GM12878 (cell line): ENCODE measurements at regions not wholly inside any gene's neighbourhood (a gene's known extent, or its start where the extent isn't known, plus 50 kb on each side); places are given as distances from the start of the nearest gene placed in this dataset.

Source experiments
- MYC ChIP-seq: IDR thresholded peaks from 2 replicates; pipeline ENCODE4 v1.6.1; 2011; ENCODE audit warnings: mild to moderate bottlenecking, low read length, moderate library complexity, inconsistent platforms; ENCODE audit not compliant: insufficient read depth, insufficient replicate concordance, insufficient read length, severe bottlenecking
- POLR2A ChIP-seq: IDR thresholded peaks from 2 replicates; pipeline ENCODE4 v1.6.1; 2011; ENCODE audit warnings: low read depth, mild to moderate bottlenecking, low read length
- SIN3A ChIP-seq: IDR thresholded peaks from 2 replicates; pipeline ENCODE4 v1.6.1; 2012; ENCODE audit warnings: low read depth, low read length, improper control_type of control experiment
- TF ChIP-seq, protein P1 (sequence below), 3 experiments: IDR thresholded peaks in 2 of 3; conservative IDR thresholded peaks in 1 of 3; 2 replicates each; pipeline ENCODE4 v1.5.1; 2011; ENCODE audit warnings: low read depth in 3 of 3, low read length in 3 of 3, mild to moderate bottlenecking in 3 of 3, control low read depth in 2 of 3, moderate library complexity in 2 of 3, inconsistent platforms in 1 of 3, mixed read lengths in 1 of 3; ENCODE audit not compliant: control insufficient read depth in 2 of 3, insufficient read depth in 1 of 3; ENCODE audit errors: extremely low read depth in 1 of 3
- TF ChIP-seq, protein P2 (sequence below): fragments of 450-650 bp; formaldehyde crosslinking; IDR thresholded peaks from 2 replicates; pipeline ENCODE4 v1.4.0; 2022; ENCODE audit warnings: mild to moderate bottlenecking, moderate library complexity

DNA sequence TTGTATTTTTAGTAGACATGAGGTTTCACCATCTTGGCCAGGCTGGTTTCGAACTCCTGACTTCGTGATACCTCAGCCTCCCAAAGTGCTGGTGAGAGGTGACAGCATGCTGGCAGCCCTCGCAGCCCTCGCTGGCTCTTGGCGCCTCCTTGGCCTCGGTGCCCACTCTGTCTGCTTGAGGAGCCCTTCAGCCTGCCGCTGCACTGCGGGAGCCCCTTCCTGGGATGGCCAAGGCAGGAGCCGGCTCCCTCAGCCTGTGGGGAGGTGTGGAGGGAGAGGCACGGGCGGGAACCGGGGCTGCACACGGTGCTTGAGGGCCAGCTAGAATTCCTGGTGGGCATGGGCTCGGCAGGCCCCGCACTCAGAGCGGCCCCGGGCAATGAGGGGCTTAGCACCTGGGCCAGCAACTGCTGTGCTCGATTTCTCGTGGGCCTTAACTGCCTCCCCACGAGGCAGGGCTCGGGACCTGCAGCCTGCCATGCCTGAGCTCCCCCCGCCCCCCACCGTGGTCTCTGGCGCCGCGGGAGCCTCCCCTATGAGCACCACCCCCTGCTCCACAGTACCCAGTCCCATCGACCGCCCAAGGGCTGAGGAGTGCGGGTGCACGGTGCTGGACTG is 96.5 kb upstream of the RHOBTB1 start:
- TF ChIP-seq, protein P1, sequence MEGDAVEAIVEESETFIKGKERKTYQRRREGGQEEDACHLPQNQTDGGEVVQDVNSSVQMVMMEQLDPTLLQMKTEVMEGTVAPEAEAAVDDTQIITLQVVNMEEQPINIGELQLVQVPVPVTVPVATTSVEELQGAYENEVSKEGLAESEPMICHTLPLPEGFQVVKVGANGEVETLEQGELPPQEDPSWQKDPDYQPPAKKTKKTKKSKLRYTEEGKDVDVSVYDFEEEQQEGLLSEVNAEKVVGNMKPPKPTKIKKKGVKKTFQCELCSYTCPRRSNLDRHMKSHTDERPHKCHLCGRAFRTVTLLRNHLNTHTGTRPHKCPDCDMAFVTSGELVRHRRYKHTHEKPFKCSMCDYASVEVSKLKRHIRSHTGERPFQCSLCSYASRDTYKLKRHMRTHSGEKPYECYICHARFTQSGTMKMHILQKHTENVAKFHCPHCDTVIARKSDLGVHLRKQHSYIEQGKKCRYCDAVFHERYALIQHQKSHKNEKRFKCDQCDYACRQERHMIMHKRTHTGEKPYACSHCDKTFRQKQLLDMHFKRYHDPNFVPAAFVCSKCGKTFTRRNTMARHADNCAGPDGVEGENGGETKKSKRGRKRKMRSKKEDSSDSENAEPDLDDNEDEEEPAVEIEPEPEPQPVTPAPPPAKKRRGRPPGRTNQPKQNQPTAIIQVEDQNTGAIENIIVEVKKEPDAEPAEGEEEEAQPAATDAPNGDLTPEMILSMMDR (IDR thresholded peaks at IDR 0.05 in 2 of 3, conservative IDR thresholded peaks at IDR 0.05 in 1 of 3; ENCODE audit: control insufficient read depth in 2 of 3, extremely low read depth in 1 of 3, insufficient read depth in 1 of 3, low read depth in 3 of 3, low read length in 3 of 3) = no peak
- TF ChIP-seq, protein P2, sequence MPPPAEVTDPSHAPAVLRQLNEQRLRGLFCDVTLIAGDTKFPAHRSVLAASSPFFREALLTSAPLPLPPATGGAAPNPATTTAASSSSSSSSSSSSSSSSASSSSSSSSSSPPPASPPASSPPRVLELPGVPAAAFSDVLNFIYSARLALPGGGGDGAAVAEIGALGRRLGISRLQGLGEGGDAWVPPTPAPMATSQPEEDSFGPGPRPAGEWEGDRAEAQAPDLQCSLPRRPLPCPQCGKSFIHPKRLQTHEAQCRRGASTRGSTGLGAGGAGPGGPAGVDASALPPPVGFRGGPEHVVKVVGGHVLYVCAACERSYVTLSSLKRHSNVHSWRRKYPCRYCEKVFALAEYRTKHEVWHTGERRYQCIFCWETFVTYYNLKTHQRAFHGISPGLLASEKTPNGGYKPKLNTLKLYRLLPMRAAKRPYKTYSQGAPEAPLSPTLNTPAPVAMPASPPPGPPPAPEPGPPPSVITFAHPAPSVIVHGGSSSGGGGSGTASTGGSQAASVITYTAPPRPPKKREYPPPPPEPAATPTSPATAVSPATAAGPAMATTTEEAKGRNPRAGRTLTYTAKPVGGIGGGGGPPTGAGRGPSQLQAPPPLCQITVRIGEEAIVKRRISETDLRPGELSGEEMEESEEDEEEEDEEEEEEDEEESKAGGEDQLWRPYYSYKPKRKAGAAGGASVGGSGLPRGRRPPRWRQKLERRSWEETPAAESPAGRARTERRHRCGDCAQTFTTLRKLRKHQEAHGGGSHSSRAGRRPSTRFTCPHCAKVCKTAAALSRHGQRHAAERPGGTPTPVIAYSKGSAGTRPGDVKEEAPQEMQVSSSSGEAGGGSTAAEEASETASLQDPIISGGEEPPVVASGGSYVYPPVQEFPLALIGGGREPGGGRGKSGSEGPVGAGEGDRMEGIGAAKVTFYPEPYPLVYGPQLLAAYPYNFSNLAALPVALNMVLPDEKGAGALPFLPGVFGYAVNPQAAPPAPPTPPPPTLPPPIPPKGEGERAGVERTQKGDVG (CRISPR knock-in tag) = no peak
- TF ChIP-seq SIN3A (no peak), POLR2A (no peak), MYC (no peak)
